ENCODE measurements at regions not wholly inside any gene's neighbourhood (a gene's known extent, or its start where the extent isn't known, plus 50 kb on each side); places are given as distances from the start of the nearest gene placed in this dataset.

- intact Hi-C loops (cut with micrococcal nuclease; ENCODE audit: unreplicated experiment) (no loop called here), in situ Hi-C loops (cut with HindIII; ENCODE audit: extremely low pct_ligation_motif_present, low pct_unique_long_range_greater_than_20kb) (no loop called here)
- ChIA-PET POLR2A (no interaction called here), CTCF (ENCODE audit: low intra/inter-chr PET ratio, low total read pairs) (no interaction called here)
- Histone ChIP-seq H2AFZ (ENCODE audit: low read length) (no peak overlapping the region), H3K79me2 (ENCODE audit: insufficient read depth, low read length) (no peaks in the 10 kb centered on the region), H3K27me3 (ENCODE audit: control insufficient read depth in 1 of 2, insufficient read depth in 2 of 2, low read length in 2 of 2) (no peaks in the 10 kb centered on the region), H3K4me2 (ENCODE audit: low read depth, low read length) (no peak overlapping the region), H3K4me3 (replicated peaks in 1 of 3; ENCODE audit: insufficient read depth in 1 of 3, low read depth in 2 of 3, low read length in 3 of 3) (no peak overlapping the region), H3K9ac (ENCODE audit: insufficient read depth, low read depth, low read length) (no peak overlapping the region), H3K27ac (ENCODE audit: extremely low read length, insufficient read depth, low read length) (no peak overlapping the region), H3K9me3 (ENCODE audit: low read length) (no peaks in the 10 kb centered on the region), H3K36me3 (replicated peaks in 1 of 2; ENCODE audit: control insufficient read depth in 1 of 2, insufficient read depth in 2 of 2, low read length in 2 of 2) (no peaks in the 10 kb centered on the region), H3K4me1 (ENCODE audit: insufficient read depth, low read length) (peaks cover 77% of the 10 kb centered on the region), H4K20me1 (ENCODE audit: insufficient read depth, low read length) (no peaks in the 10 kb centered on the region)
- no peak for TF ChIP-seq IKZF5 (CRISPR knock-in tag; IDR thresholded peaks at IDR 0.05)
- TF ChIP-seq HNRNPL (IDR thresholded peaks at IDR 0.05; ENCODE audit: low read depth, low read length): no peak
- no peak for TF ChIP-seq SRSF1 (optimal IDR thresholded peaks at IDR 0.05; ENCODE audit: low read depth, low read length)
- no peak for TF ChIP-seq ZNF570 (CRISPR knock-in tag; IDR thresholded peaks at IDR 0.05; ENCODE audit: borderline replicate concordance)
- no peak for TF ChIP-seq SYNCRIP (IDR thresholded peaks at IDR 0.05; ENCODE audit: insufficient read depth, low read depth, low read length)
- no peak for TF ChIP-seq USF2 (IDR thresholded peaks at IDR 0.05; ENCODE audit: low read depth, low read length)
- no peak for TF ChIP-seq USF2 (CRISPR knock-in tag; IDR thresholded peaks at IDR 0.05; ENCODE audit: borderline replicate concordance)
- no peak for TF ChIP-seq HNRNPH1 (optimal IDR thresholded peaks at IDR 0.05; ENCODE audit: low read depth, low read length)
- no peak for TF ChIP-seq YY1 (IDR thresholded peaks at IDR 0.05; ENCODE audit: insufficient read depth, insufficient replicate concordance, low read depth, low read length)
- TF ChIP-seq SKIL (CRISPR knock-in tag; IDR thresholded peaks at IDR 0.05; ENCODE audit: borderline replicate concordance): no peak
- ATAC-seq: no peak
- no peak for DNase-seq (ENCODE audit: low spot score)
- no TSS peak for BruUV-seq (replicated peaks)
- WGBS (ENCODE audit: low lambda C conversion rate): over 99% methylated on average over 3 of the region's 3 CpGs
- FAIRE-seq: no peak
Observed at GRCh38 chr6:87803791-87804190, 101.8 kb upstream of the AKIRIN2 start.
